ENCODE measurements at regions not wholly inside any gene's neighbourhood (a gene's known extent, or its start where the extent isn't known, plus 50 kb on each side); places are given as distances from the start of the nearest gene placed in this dataset.
"Not testable (repeated sequence)": the region's sequence is repeated elsewhere in the genome, so short reads cannot be mapped to it uniquely, and the experiment has no call there.

DNA sequence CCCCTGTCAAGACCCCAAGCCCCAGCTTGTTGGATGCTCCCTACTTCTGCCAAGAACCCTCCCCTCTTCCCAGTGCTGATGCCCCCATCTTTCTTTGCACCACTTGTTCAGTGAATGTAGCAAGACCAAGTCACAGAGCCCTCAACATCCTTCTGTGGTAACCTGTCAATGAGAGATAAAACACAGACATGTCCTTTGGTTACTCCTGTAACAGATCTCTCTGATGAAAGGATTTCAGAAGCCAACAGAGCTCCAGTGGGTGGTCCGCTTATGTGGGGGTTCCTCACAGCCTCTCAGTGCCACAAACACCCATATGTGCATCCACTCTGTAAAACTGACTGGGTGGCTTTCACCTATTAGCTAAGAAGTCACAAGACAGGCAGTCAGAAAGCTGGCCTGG, 93.2 kb upstream of the CST7 start:
- Histone ChIP-seq H2AK9ac (replicated peaks; ENCODE audit: low read depth, low read length, poor library complexity) (no peak overlapping the region), H2BK15ac (ENCODE audit: low read depth, low read length) (no peak overlapping the region), H3K4me2 (ENCODE audit: low read depth, low read length) (no peak overlapping the region), H3K9ac (ENCODE audit: low read depth, low read length) (no peak overlapping the region), H3K4me3 (ENCODE audit: insufficient read depth, low read depth, low read length) (no peak overlapping the region), H4K8ac (ENCODE audit: low read depth in 2 of 2, low read length in 2 of 2) (no peak overlapping the region), H2BK20ac (ENCODE audit: low read depth, low read length) (no peak overlapping the region), H3K79me1 (ENCODE audit: low read depth in 1 of 2, low read length in 2 of 2) (no peaks in the 10 kb centered on the region), H4K91ac (ENCODE audit: insufficient read depth, low read depth, low read length) (no peak overlapping the region), H2AFZ (replicated peaks; ENCODE audit: low read length, poor library complexity) (no peak overlapping the region), H3K4ac (ENCODE audit: low read depth, low read length) (no peak overlapping the region), H3K36me3 (ENCODE audit: control insufficient read depth, insufficient read depth, low read length) (no peaks in the 10 kb centered on the region), H3K9me3 (ENCODE audit: control insufficient read depth, insufficient read depth, low read length) (peaks cover 9% of the 10 kb centered on the region), H3K18ac (ENCODE audit: low read depth, low read length) (no peak overlapping the region), H3K23ac (ENCODE audit: low read depth, low read length) (no peak overlapping the region), H2BK5ac (ENCODE audit: low read depth, low read length, poor library complexity, severe bottlenecking) (no peak overlapping the region), H3K9me1 (ENCODE audit: insufficient read depth, low read length) (no peaks in the 10 kb centered on the region), H4K20me1 (ENCODE audit: insufficient read depth, low read length) (no peaks in the 10 kb centered on the region), H2AK5ac (ENCODE audit: low read depth, low read length) (no peak overlapping the region), H3K14ac (replicated peaks; ENCODE audit: low read depth, low read length) (no peak overlapping the region), H3K56ac (ENCODE audit: extremely low read depth, insufficient read depth, low read length) (no peak overlapping the region), H3K27me3 (ENCODE audit: control insufficient read depth, insufficient read depth, low read length) (no peaks in the 10 kb centered on the region; the same call in 1 of the 2 replicates), H3K27ac (ENCODE audit: insufficient read depth, low read length) (no peak overlapping the region), H2BK120ac (ENCODE audit: low read depth, low read length) (no peak overlapping the region), H4K5ac (ENCODE audit: low read depth, low read length) (no peak overlapping the region), H3K4me1 (ENCODE audit: control insufficient read depth, insufficient read depth, low read length) (no peaks in the 10 kb centered on the region)
- ATAC-seq (ENCODE audit: low read depth) (no peak), DNase-seq (no peak)
- WGBS, 2 experiments (ENCODE audit: extremely low coverage in 2 of 2, insufficient read length in 1 of 2) = no CpG with 5 or more reads among the region's 1 CpG
- no peak for TF ChIP-seq MXI1 (IDR thresholded peaks at IDR 0.05; ENCODE audit: borderline replicate concordance, low read depth, low read length)
- TF ChIP-seq CHD1 (IDR thresholded peaks at IDR 0.05; ENCODE audit: low read depth, low read length) = no peak
- no peak for TF ChIP-seq POLR2A (IDR thresholded peaks at IDR 0.05; ENCODE audit: low read depth, low read length)
- TF ChIP-seq RCOR1 (IDR thresholded peaks at IDR 0.05; ENCODE audit: insufficient replicate concordance, low read length) = no peak
- no peak for TF ChIP-seq RAD21 (IDR thresholded peaks at IDR 0.05; ENCODE audit: low read length)
- intact Hi-C loops (cut with micrococcal nuclease) (no loop called here), in situ Hi-C loops (cut with MboI; ENCODE audit: low sequenced_read_pairs) (no loop called here), dilution Hi-C loops (cut with HindIII; ENCODE audit: low sequenced_read_pairs, unreplicated experiment) (no loop called here)
- CTCF ChIA-PET = no interaction called here
- BruUV-seq (replicated peaks) = no TSS peak
- POLR2A ChIA-PET (ENCODE audit: unreplicated experiment) = no interaction called here

DNA sequence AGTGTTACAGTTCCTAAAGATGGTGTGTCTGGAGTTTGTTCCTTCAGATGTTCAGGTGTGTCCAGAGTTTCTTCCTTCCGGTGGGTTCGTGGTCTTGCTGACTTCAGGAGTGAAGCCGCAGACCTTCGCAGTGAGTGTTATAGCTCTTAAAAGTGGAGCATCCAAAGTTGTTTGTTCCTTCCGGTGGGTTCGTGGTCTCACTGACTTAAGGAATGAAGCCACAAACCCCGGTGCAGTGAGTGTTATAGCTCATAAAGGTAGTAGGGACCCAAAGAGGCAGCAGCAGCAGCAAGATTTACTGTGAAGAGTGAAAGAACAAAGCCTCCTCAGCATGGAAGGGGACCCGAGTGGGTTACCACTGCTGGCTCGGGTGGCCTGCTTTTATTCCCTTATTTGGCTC, 90.6 kb upstream of the CST7 start:
- H3K18ac ChIP-seq (ENCODE audit: low read depth, low read length); H3K36me3 ChIP-seq (ENCODE audit: control insufficient read depth, insufficient read depth, low read length); POLR2A ChIA-PET (ENCODE audit: unreplicated experiment): not testable (repeated sequence)

More for the DNA sequence above, 90.6 kb upstream of the CST7 start:
- H2BK120ac ChIP-seq (ENCODE audit: low read depth, low read length); H3K27me3 ChIP-seq (ENCODE audit: control insufficient read depth, insufficient read depth, low read length); H3K4me2 ChIP-seq (ENCODE audit: low read depth, low read length); H2AFZ ChIP-seq (replicated peaks; ENCODE audit: low read length, poor library complexity); H4K8ac ChIP-seq (ENCODE audit: low read depth in 2 of 2, low read length in 2 of 2); ATAC-seq (ENCODE audit: low read depth); H2AK9ac ChIP-seq (replicated peaks; ENCODE audit: low read depth, low read length, poor library complexity); H3K9ac ChIP-seq (ENCODE audit: low read depth, low read length); H2BK20ac ChIP-seq (ENCODE audit: low read depth, low read length); in situ Hi-C loops (cut with MboI; ENCODE audit: low sequenced_read_pairs); H4K20me1 ChIP-seq (ENCODE audit: insufficient read depth, low read length); BruUV-seq (replicated peaks); H3K79me1 ChIP-seq (ENCODE audit: low read depth in 1 of 2, low read length in 2 of 2); H3K4me3 ChIP-seq (ENCODE audit: insufficient read depth, low read depth, low read length); H4K91ac ChIP-seq (ENCODE audit: insufficient read depth, low read depth, low read length); H3K4me1 ChIP-seq (ENCODE audit: control insufficient read depth, insufficient read depth, low read length); intact Hi-C loops (cut with micrococcal nuclease); H3K4ac ChIP-seq (ENCODE audit: low read depth, low read length); H4K5ac ChIP-seq (ENCODE audit: low read depth, low read length); H2AK5ac ChIP-seq (ENCODE audit: low read depth, low read length); CTCF ChIA-PET; H3K9me3 ChIP-seq (ENCODE audit: control insufficient read depth, insufficient read depth, low read length); H3K56ac ChIP-seq (ENCODE audit: extremely low read depth, insufficient read depth, low read length); dilution Hi-C loops (cut with HindIII; ENCODE audit: low sequenced_read_pairs, unreplicated experiment); H2BK5ac ChIP-seq (ENCODE audit: low read depth, low read length, poor library complexity, severe bottlenecking); DNase-seq; H3K27ac ChIP-seq (ENCODE audit: insufficient read depth, low read length); H3K23ac ChIP-seq (ENCODE audit: low read depth, low read length); H3K14ac ChIP-seq (replicated peaks; ENCODE audit: low read depth, low read length); H2BK15ac ChIP-seq (ENCODE audit: low read depth, low read length); H3K9me1 ChIP-seq (ENCODE audit: insufficient read depth, low read length): not testable (repeated sequence)
- 40% methylated on average over 1 of the region's 9 CpGs; no CpG with 5 or more reads in 1 of the 2 experiments for WGBS, 2 experiments (ENCODE audit: extremely low coverage in 2 of 2, insufficient read length in 1 of 2)
